DND-41 (cell line): ENCODE measurements at regions not wholly inside any gene's neighbourhood (a gene's known extent, or its start where the extent isn't known, plus 50 kb on each side); places are given as distances from the start of the nearest gene placed in this dataset.

Source experiments
- ATAC-seq: fragments of 200-7000 bp; cut with Tn5 transposase; 3 replicates; pipeline ENCODE4 v1.9.1; 2021; ENCODE audit warnings: low read depth; ENCODE audit not compliant: insufficient read depth
- DNase-seq: peaks from one replicate; pipeline ENCODE4 v3.0.0-alpha.2; 2020
- H2AFZ ChIP-seq: 2 replicates; pipeline ENCODE4 v1.6.0; 2012; ENCODE audit warnings: low read depth, low read length
- H3K27ac ChIP-seq: 2 replicates; pipeline ENCODE4 v1.5.1; 2012; ENCODE audit warnings: low read length, inconsistent platforms
- H3K27me3 ChIP-seq: fragments of 200-600 bp; sonication (generic); 2 replicates; pipeline ENCODE4 v1.6.0; 2012; ENCODE audit warnings: low read length, mild to moderate bottlenecking, inconsistent platforms; ENCODE audit not compliant: insufficient read depth, poor library complexity
- H3K36me3 ChIP-seq: 2 replicates; pipeline ENCODE4 v1.5.1; 2012; ENCODE audit warnings: low read length, inconsistent platforms; ENCODE audit not compliant: insufficient read depth
- H3K4me1 ChIP-seq: 2 replicates; pipeline ENCODE4 v1.5.1; 2012; ENCODE audit warnings: mild to moderate bottlenecking, low read length; ENCODE audit not compliant: insufficient read depth
- H3K4me2 ChIP-seq: 2 replicates; pipeline ENCODE4 v1.6.0; 2012; ENCODE audit warnings: mild to moderate bottlenecking, moderate library complexity, low read length, inconsistent platforms; ENCODE audit not compliant: insufficient read depth
- H3K4me3 ChIP-seq, 2 experiments: fragments of 200-600 bp in 1 of 2; shearing (Covaris generic) in 1 of 2; 2 replicates each; pipeline ENCODE4 v1.5.1; 2012 to 2016; ENCODE audit warnings: inconsistent platforms in 2 of 2, low read length in 2 of 2, mild to moderate bottlenecking in 2 of 2, low read depth in 1 of 2, moderate library complexity in 1 of 2
- H3K79me2 ChIP-seq: 2 replicates; pipeline ENCODE4 v1.6.0; 2012; ENCODE audit warnings: low read length, inconsistent platforms; ENCODE audit not compliant: insufficient read depth
- H3K9ac ChIP-seq: 2 replicates; pipeline ENCODE4 v1.6.0; 2012; ENCODE audit warnings: low read depth, mild to moderate bottlenecking, inconsistent platforms, low read length, moderate library complexity
- H3K9me3 ChIP-seq: 2 replicates; pipeline ENCODE4 v1.5.1; 2012; ENCODE audit warnings: low read length, moderate library complexity, mild to moderate bottlenecking, inconsistent platforms; ENCODE audit not compliant: insufficient read depth, severe bottlenecking
- H4K20me1 ChIP-seq: 2 replicates; pipeline ENCODE4 v1.6.0; 2012; ENCODE audit warnings: low read length; ENCODE audit not compliant: insufficient read depth
- CTCF ChIP-seq: IDR thresholded peaks from 2 replicates; pipeline ENCODE4 v1.5.1; 2012; ENCODE audit warnings: borderline replicate concordance, low read length, moderate library complexity, mild to moderate bottlenecking; ENCODE audit not compliant: poor library complexity, severe bottlenecking; ENCODE audit errors: extremely low read depth
- EZH2 ChIP-seq: IDR thresholded peaks from 3 replicates; pipeline ENCODE4 v1.6.1; 2012; ENCODE audit warnings: borderline replicate concordance, low read depth, mild to moderate bottlenecking, moderate library complexity, low read length, inconsistent platforms; ENCODE audit not compliant: severe bottlenecking

GRCh38 chr16:65932350-65933072 lies 434.0 kb upstream of the CDH5 start:
- H3K27me3 ChIP-seq: no peaks in the 10 kb centered on the region
- DNase-seq (no peak), ATAC-seq (no peak)
- no peak for TF ChIP-seq CTCF
- no peak for TF ChIP-seq EZH2
- no peak overlapping the region for H2AFZ ChIP-seq
- no peaks in the 10 kb centered on the region for H3K36me3 ChIP-seq
- no peaks in the 10 kb centered on the region for H3K79me2 ChIP-seq
- no peak overlapping the region for H3K4me2 ChIP-seq
- no peak overlapping the region for H3K27ac ChIP-seq
- no peaks in the 10 kb centered on the region for H3K4me1 ChIP-seq
- H3K9ac ChIP-seq: no peak overlapping the region
- H3K9me3 ChIP-seq: no peaks in the 10 kb centered on the region
- no peaks in the 10 kb centered on the region for H4K20me1 ChIP-seq
- H3K4me3 ChIP-seq: no peak overlapping the region

GRCh38 chr16:65922923-65923322 lies 443.6 kb upstream of the CDH5 start:
- Histone ChIP-seq H3K9ac (no peak overlapping the region), H3K79me2 (no peaks in the 10 kb centered on the region), H4K20me1 (no peaks in the 10 kb centered on the region), H2AFZ (no peak overlapping the region), H3K27me3 (no peaks in the 10 kb centered on the region), H3K27ac (no peak overlapping the region), H3K36me3 (no peaks in the 10 kb centered on the region), H3K4me3 (no peak overlapping the region), H3K4me2 (no peak overlapping the region), H3K4me1 (no peaks in the 10 kb centered on the region), H3K9me3 (no peaks in the 10 kb centered on the region)
- ATAC-seq (no peak), DNase-seq (no peak)
- TF ChIP-seq CTCF (no peak), EZH2 (no peak)

GRCh38 chr16:65919986-65920376 lies 446.5 kb upstream of the CDH5 start:
- TF ChIP-seq CTCF: no peak
- no peak for TF ChIP-seq EZH2
- no peak for ATAC-seq
- H3K4me3 ChIP-seq: no peak overlapping the region

More at GRCh38 chr16:65919986-65920376, 446.5 kb upstream of the CDH5 start:
- Histone ChIP-seq H3K79me2 (no peaks in the 10 kb centered on the region), H2AFZ (no peak overlapping the region), H3K9me3 (no peaks in the 10 kb centered on the region), H3K9ac (no peak overlapping the region), H3K36me3 (no peaks in the 10 kb centered on the region), H3K4me1 (no peaks in the 10 kb centered on the region), H3K27me3 (no peaks in the 10 kb centered on the region), H4K20me1 (no peaks in the 10 kb centered on the region), H3K27ac (no peak overlapping the region), H3K4me2 (no peak overlapping the region)
- DNase-seq: no peak
